CD4-positive, alpha-beta T cell treated with Interleukin-2 at 100 ng/mL for 4 hours (primary cell): ENCODE measurements at regions not wholly inside any gene's neighbourhood (a gene's known extent, or its start where the extent isn't known, plus 50 kb on each side); places are given as distances from the start of the nearest gene placed in this dataset.
A peak's percentile ranks its signal among the peaks of the same experiment; 100 is the strongest.

ENCODE experiments used
- DNase-seq: peaks from one replicate; pipeline ENCODE4 v3.0.0-alpha.2; 2020; ENCODE audit warnings: low spot score

- DNase-seq: no peak
Measured at GRCh38 chr3:44092497-44092896, 149.2 kb upstream of the TOPAZ1 start.

- DNase-seq: no peak
Measured at GRCh38 chr3:44093531-44093930, 148.2 kb upstream of the TOPAZ1 start.

GRCh38 chr3:44098656-44099415 is 142.8 kb upstream of the TOPAZ1 start:
- no peak for DNase-seq

- DNase-seq: no peak
Measured at GRCh38 chr3:44099566-44100297, 142.0 kb upstream of the TOPAZ1 start.

- no peak for DNase-seq
Measured at GRCh38 chr3:44100298-44100695, 141.4 kb upstream of the TOPAZ1 start.

GRCh38 chr3:44104043-44104442 is 137.6 kb upstream of the TOPAZ1 start:
- no peak for DNase-seq

GRCh38 chr3:44104668-44105321 is 136.9 kb upstream of the TOPAZ1 start:
- no peak for DNase-seq

GRCh38 chr3:44105571-44105970 is 136.1 kb upstream of the TOPAZ1 start:
- DNase-seq: no peak

GRCh38 chr3:44106756-44107155 is 134.9 kb upstream of the TOPAZ1 start:
- DNase-seq: no peak

GRCh38 chr3:44108481-44108880 is 133.2 kb upstream of the TOPAZ1 start:
- DNase-seq: no peak

GRCh38 chr3:44109771-44110361 is 131.8 kb upstream of the TOPAZ1 start:
- DNase-seq: no peak

GRCh38 chr3:44110648-44111047 is 131.0 kb upstream of the TOPAZ1 start:
- no peak for DNase-seq

- DNase-seq: no peak
Measured at GRCh38 chr3:44111482-44111881, 130.2 kb upstream of the TOPAZ1 start.

GRCh38 chr3:44114142-44114541 is 127.5 kb upstream of the TOPAZ1 start:
- DNase-seq: peak; percentile 7

GRCh38 chr3:44117239-44117638 is 124.4 kb upstream of the TOPAZ1 start:
- no peak for DNase-seq

- no peak for DNase-seq
Measured at GRCh38 chr3:44117736-44118135, 124.0 kb upstream of the TOPAZ1 start.

GRCh38 chr3:44120721-44121582 is 120.7 kb upstream of the TOPAZ1 start:
- DNase-seq: no peak

- DNase-seq: no peak
Measured at GRCh38 chr3:44125246-44125645, 116.4 kb upstream of the TOPAZ1 start.

GRCh38 chr3:44125882-44126281 is 115.8 kb upstream of the TOPAZ1 start:
- DNase-seq: no peak

GRCh38 chr3:44128057-44128775 is 113.5 kb upstream of the TOPAZ1 start:
- DNase-seq: no peak

- DNase-seq: no peak
Measured at GRCh38 chr3:44130249-44130648, 111.4 kb upstream of the TOPAZ1 start.
